IPS DF 19.7 (cell line): ENCODE measurements at regions not wholly inside any gene's neighbourhood (a gene's known extent, or its start where the extent isn't known, plus 50 kb on each side); places are given as distances from the start of the nearest gene placed in this dataset.
"Not testable (repeated sequence)": the region's sequence is repeated elsewhere in the genome, so short reads cannot be mapped to it uniquely, and the experiment has no call there.

ENCODE experiments used
- DNase-seq: peaks from one replicate; pipeline ENCODE4 v3.0.0-alpha.2; 2013; ENCODE audit warnings: low read depth, low spot score

DNA sequence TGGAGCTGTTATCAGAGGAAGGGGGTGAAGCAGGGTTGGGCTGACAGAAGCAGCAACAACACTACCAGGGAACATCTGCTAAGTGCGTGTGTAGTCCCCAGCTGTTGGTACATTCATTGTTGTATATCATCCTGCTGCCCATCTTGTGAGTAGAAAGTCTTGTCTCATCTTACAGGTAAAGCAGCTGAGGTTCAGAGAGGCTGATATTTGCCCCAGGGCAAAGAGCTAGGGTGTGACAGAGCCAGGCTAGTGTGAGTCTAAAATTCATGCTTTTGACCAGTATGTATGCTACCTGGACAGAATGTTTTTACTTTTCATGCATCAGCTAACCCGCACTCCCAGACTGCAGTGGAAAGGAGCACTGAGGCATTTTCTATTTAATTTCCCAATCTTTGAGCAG is 221.6 kb downstream of the STK31 start:
- DNase-seq: no peak

DNA sequence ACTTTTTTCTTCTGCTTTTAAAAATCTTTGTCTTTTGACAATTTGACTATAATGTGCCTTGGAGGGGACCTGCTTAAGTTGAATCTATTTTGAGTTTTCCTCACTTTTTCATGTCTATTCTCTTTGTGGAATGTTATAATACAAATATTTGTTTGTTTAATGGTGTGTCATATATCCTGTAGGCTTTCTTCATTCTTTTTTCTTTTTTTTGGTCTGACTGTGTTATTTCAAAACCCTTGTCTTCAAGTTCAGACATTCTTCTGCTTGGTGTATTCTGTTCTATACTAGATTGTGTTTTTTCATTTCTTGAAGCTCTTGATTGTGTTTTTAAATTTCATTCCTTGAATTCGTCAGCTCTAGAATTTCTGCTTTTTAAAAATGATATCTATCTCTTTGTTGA is 228.2 kb downstream of the STK31 start:
- no peak for DNase-seq

DNA sequence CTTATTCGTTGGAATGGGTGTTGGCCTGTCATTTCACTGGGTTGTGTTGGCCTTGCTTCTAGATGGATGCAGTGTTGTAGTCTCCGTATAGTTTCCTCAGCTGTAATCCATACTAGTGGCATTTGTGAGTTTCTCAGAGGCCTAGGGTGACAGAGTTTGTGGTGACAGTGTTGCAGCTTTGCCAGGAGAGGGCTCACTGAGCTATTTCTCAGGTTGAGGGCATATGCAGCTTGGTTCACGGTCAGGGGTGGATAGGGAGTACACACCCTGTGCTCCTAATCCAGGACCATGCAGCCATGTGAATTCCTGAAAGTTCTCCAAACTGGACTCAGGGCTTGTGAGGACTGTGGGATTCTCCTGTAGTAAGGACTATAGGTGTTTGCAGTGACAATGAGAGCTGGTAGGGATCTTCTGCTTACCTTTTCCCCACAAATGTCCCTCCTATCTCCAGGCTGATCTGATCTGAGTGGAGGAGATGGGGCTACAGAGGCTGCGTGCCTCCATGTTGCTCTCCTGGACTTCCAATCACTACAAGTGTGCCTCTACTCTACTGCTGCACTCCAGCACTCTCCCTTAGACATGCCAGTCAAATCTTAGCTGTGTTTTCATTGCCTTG is 229.0 kb downstream of the STK31 start:
- DNase-seq: peak; percentile 33

DNA sequence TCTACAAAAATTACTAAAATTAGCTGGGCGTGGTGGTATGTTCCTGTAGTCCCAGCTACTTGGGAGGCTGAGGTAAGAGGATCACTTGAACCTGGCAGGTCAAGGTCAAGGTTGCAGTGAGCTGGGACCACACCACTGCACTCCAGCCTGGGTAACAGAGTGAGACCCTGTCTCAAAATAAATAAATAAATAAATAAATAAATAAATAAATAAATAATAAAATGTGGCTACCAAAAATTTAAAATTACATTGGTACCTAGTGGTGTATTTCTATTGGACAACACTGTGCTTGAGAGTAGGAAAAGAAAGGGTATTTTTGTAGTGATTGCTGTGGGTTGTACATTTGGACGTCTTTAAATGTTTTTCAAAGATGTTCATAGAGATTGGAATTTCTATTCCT is 229.7 kb downstream of the STK31 start:
- not testable (repeated sequence) for DNase-seq

DNA sequence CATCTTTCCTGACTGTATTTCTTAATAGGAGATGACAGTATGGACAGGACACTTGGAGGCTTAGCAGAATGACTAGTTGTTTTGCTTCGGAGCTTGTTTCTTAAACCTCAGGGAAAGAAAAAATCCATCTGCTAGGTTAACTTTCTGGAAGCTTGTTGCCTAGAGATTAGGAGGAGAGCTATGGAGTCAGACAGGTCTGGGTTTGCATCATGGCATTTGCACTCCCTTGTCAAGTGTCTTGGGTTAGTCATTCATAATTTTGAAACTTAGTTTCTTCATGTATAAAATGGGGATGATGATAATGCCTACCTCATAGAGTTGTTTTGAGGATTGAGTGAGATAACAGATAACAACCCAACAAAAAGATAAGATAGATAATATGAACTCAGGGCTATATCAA is 231.5 kb downstream of the STK31 start:
- DNase-seq: no peak

DNA sequence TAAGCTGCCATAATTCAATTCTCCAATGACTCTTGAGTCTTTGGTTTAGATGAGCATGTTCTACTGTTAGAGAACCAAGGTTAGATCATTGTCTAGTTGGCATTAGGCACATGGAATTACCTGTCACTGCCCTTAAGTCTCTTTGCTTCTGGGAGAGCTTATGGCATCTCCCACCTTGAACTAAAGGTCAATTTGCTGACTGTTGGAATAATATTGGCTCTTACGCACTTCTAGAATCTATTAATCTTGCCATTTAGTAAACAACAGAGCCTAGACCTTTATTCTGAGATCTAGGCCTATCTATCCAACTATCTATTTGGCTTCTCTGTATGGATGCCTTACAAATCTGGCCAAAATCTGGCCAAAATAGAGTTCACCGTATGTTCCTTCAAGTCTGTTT is 232.0 kb downstream of the STK31 start:
- DNase-seq: no peak

DNA sequence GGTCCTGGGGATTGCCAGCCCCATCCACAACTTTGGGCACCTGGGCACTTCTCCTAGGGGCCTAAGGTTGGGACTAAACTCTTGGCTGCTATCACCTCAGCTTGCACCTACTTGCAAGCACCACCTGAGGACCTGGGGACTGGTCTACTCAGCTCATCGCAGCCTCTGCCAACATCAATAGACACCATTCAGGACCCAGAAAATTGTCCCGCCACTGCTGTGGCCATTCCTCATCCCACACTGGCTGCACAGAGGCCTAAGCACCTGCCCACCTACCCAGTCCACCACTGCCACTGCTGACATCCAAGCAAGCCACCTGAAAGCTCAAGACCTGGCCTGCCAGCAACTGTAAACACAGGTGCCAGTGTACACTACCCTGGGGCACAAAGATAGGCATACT is 234.1 kb downstream of the STK31 start:
- no peak for DNase-seq

DNA sequence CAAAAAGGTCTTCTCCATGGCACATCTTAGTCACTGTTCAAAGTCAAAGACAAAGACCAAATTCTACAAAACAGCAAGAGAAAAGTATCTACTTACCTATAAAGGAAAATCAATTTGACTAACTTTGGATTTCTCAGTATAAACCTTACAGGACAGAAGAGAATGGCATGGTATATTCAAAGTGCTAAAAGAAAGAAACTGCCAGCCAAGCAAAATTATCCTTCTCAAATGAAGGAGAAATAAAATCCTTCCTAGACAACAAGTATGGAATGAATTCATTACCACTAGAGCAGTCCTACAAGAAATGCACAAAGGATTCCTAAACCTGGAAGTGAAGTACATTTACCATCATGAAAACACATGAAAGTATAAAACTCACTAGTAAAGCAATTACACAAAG is 235.5 kb downstream of the STK31 start:
- DNase-seq: no peak

DNA sequence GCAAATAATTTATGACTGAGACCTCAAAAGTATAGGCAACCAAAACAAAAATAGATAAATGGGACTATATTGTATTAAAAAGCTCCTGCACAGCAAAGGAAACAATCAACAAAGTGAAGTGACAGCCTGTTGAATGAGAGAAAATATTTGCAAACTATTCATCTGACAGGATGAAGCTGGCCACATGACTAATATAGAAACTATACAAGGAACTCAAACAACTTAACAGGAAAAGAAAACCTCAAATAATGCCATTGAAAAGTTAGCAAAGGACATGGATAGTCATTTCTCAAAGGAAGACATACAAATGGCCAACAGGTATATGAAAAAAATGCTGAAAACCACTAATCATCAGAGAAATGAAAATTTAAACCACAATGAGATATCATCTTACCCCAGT is 245.1 kb downstream of the STK31 start:
- DNase-seq: no peak

DNA sequence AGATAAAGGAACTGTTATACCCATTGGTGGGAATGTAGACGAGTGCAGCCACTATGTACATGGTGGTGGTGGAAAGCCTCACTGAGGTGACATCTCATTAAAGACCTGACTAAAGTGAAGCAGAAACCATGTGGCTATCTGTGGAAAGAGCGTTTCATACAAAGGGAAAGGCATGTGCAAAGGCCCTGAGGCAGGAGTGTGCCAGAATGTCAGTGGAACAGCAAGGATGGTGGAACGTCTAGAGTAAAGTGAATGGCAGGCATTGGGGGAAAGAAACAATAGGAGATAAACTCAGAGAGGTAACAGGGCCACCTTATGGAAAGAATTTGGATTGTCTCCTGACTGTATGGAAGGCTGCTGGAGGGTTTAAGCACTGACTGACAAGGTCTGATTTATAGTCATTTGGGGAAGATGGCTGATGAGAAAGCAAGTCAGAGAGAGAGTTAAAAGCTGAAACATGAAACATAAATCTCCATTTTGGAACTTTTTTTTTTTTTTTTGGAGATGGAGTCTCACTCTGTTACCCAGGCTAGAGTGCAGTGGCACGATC is 245.7 kb downstream of the STK31 start:
- DNase-seq: no peak

DNA sequence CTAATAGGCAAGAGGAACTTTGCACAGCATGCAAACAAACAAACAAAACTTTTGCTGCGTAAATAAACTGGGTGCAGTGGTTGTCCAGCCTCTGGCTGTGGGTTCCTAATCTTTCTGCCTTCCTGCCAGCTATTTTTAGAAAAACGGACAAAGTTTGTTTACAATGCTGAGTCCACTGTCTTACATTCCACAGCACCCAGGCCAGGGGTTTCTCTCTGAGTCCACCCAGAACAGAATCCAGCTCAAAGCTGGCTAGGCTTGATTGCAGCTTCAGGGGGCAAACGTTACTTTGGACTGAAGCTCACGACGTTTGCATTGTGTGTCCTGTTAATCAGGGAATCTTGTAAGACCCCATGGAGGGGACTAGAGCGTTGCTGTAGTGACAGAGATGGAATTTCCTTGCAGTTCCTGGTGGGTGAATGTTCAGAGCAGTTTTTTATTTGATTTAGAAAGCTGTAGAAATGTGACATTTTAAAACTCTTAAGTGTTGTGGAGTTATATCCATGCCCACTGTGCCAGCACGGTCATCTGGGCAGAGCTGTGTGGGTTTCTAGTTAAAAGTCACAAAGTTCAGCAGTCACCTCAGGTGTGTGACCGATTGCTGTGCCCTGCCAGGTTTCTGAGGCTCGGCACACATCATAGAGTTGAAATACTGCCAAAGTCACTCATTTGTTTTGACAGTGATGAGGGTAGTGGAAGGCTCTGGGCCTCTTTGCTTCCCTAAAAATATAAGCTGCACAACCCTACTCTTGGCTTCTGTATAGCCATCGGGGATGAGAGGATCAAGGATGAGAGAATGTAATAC is 247.0 kb downstream of the STK31 start:
- no peak for DNase-seq

DNA sequence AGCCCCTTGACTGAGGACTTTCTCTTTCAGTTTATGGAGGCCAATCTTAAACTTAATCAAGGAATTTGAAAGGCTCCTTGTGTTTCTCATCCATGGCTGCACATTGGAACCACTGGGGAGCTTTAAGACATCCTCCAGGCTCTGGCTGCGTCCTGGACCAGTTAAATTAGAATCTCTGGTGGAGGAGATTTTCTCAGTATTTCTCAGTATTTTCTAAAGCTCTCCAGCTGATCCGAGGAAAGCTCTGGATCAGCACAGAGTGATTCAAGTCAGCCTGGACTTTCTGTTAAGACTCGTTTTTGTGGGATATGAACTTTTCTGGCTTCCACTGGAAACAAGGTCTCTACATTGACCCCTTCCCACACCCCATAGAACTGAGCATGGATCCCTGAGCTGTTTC is 249.8 kb downstream of the STK31 start:
- DNase-seq: no peak

DNA sequence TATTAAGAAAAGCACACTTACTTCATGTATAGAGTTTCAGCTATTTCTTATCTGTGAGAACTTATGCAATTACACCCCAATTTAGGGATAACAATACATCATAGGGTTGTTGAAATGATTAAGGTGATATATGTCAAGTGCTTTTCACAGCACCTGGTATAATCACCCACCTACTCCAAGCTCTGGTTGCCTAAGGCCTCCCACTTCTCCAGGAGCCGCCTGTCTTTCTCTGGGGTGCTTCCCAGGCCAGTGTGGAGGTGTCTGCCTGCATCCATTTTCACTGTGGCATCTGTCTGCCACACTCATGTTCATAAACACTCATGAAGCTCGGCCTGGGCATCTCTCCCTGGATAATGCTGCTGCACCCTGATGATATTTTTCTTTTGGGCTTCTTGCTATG is 250.3 kb downstream of the STK31 start:
- DNase-seq: no peak

DNA sequence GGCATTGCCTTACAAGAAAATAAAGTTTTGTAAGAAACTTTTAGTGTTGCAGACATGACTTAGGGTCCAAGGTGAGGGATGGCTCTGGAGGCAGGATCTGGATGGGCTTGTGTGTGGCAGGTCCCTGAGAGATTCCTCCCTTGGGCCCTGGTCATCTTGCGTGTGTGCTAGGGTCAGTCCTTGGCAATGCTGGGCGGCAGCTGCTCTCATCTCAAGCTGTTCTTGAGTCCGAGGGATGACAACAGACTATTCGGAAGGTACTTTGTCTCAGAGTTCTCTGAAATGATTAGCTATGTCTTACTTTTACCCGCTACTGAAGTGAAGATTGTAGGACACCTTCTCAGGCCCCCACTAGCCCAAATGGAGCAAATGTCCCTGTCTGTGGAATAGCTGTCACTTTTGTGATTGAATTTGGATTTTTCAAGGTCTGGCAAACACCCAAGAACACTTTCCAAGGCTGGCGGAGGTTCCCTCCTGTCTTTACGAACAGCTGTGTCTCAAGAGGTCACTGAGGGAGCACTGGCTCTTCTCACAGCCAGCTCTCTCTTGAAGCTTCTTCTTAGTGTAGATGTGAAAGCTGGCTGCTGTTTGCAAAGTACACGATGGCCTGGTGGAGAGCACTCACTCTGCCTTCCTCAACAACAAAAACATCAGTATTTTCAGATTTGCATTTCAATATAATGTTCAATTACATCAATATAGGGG is 253.6 kb downstream of the STK31 start:
- no peak for DNase-seq

DNA sequence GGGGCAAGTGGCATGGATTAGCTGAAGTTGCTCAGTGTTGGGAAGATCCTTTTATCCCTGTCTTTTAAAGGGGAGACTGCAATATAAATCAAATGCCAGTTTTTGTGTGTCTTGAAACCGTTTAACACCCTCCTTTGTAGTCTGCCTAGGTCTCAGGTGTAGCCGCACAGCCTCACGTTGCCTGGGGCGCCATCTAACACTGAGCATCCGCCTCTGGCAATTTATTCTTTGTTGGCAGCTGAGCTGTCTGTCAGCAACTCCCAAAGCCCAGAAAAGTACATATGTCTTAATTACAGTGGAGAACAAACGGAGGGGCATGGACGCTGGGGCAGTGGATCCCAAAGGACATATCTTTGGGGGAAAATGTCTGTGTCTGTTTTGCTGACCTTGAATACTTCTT is 254.7 kb downstream of the STK31 start:
- DNase-seq: no peak

DNA sequence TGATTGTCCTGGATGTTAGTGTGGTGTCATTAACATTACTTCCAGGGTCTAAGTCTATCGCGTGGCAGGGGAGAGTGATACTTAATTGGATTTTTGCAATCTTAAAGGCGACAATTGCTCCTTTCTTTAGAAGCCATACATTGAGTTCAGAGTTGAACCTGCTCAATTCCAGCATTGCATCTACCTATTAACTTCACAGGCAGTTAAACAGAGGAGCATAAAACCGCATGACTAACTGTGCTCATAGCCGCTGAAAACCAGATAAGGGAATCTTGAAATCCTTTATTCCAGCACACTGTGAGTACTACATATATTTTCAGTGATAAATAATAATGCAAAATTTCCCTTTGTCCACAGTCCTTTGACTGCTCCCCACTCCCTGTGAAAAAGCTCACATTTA is 255.3 kb downstream of the STK31 start:
- DNase-seq: no peak

DNA sequence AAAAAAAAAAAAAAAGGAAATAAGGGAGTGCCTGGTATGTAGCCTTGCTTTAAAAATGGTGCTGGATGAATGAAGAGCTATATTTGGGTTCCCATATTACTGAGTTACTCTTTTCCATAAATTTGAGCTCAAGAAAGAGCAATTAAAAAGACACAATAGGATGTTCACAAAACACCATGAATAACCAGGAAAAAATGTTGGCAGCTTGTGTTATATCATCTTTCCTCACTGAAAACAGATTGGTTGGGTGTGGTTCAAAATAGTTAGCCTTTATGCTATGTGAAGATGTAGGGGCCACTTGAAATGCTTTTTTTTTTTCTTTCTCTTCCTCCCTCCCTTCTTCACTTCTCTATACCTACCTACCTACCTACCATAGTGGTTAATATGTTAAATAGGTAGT is 256.9 kb downstream of the STK31 start:
- DNase-seq: no peak

DNA sequence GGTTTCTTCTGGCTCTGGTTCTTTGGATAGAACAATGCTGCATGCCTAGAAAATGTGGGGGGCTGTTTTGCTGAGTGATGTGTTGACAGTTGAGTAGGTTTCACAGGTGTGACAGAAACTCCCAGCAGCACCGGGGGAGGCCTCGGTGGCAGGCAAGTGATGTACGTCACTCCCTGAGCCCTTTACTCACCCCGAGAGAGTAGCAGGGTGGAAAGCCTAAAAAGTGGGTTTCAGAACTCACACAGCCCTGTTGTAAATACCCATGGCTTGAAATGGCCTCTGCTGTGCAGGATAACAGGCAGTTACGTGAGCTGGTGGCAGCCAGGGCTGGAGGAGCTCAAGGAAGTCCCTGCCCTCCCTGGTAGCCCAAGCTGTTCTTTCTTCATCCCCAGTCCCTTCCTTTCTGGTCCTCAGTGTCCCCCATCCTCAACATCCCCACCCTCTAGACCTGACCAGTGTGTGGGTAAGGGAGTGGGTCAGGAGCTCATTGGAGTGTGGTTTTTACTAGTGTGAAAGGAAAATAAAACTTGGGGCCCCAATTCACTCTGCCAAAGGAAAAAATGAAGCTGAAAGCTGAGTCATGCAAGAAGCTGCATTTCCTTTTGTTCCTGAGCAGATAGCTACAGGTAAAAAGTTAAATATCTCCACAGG is 258.1 kb downstream of the STK31 start:
- DNase-seq: no peak

DNA sequence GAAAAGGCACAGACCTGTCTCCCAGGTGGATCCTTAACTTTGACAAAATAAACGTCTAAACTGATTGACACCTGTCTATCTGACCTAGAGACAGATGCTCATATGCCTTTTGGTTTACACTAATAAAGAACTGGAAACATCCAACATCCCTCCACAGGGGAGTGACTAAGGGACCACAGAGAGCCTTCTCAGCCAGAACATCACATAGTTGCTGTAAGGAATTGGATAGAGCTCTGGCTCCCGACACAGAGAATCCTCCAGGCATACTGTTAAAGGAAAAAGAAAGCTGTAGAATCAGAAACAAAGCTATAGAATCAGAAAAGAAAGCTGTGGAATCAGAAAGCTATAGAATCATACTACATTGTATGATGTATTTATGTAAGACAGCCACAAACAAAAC is 258.8 kb downstream of the STK31 start:
- no peak for DNase-seq

DNA sequence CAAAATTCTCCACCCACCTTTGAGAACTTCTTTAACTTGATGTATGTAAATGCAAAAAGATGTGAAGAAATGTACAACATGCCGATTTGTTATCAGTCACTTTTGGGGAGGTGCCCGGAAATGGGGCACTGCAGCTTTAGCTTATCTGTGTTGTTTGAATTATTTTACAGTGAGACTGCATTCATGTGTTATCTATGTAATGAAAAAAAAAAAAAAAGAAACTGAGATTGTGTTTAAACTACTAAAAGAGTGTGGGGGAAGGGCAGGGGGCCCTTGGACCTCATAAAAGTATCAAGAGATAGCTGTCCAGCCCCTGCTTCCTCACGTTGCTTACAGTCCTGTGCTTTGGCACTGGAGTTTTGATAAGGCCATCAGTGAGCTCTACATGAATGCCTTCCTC is 259.4 kb downstream of the STK31 start:
- no peak for DNase-seq

DNA sequence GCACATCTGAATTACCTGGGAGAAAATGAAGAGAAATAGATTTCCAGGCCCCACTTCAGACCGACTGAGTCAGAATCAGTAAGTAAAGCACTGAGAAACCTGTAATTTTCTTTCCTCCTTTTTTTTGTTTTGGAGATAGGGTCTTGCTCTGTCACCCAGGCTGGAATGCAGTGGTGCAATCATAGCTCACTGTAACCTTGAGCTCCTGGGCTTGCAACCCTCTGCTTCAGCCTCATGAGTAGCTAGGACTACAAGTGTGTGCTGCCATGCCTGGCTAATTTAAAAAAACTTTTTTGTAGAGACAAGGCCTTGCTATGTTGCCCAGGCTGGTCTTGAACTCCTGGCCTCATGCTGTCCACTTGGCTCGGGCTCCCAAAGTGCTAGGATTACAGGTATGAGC is 260.2 kb downstream of the STK31 start:
- DNase-seq: no peak

DNA sequence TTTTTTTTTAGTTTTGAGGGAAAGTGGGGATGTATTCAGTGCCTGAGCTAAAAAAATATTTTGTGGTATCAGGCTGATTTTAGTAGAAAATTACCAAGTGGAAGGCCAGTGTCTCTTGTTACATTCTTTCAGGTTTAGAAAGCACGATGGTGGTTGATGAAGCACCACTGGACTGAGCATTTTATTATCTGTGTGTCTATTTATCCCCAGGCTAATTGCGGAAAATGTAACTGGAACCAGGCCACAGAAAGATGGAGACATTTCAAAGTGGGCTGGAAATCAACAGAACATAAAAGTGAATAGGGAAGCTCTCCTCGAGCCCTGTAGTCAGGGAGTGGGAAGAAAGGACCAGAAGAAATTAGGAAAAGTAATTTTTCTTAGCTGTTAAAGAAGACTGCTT is 261.0 kb downstream of the STK31 start:
- no peak for DNase-seq
